WTC11 (cell line): ENCODE measurements at regions not wholly inside any gene's neighbourhood (a gene's known extent, or its start where the extent isn't known, plus 50 kb on each side); places are given as distances from the start of the nearest gene placed in this dataset.

Source experiments
- ATAC-seq: fragments of 200-7000 bp; cut with Tn5 transposase; 2 replicates; pipeline ENCODE4 v1.10.0; 2021; ENCODE audit warnings: mild to moderate bottlenecking, moderate library complexity
- CTCF ChIA-PET: fragments of 300-600 bp; sonication (Branson Sonifier 250); formaldehyde crosslinking; loops from one replicate; lab custom pipeline; 2021; ENCODE audit warnings: antibody characterized with exemption; lab: Charles Lee
- POLR2A ChIA-PET: fragments of 350-600 bp; sonication (Branson Sonifier 250); formaldehyde crosslinking; loops from one replicate; lab custom pipeline; 2021; ENCODE audit warnings: antibody characterized with exemption; lab: Charles Lee
- DNase-seq: peaks from one replicate; pipeline ENCODE4 v3.0.0; 2021; ENCODE audit warnings: low spot score
- H3K27ac Mint-ChIP-seq: 2 replicates; pipeline ENCODE4 v1.8.0; 2021; ENCODE audit warnings: mixed read lengths
- H3K27me3 Mint-ChIP-seq: 2 replicates; pipeline ENCODE4 v1.8.0; 2021; ENCODE audit warnings: low read depth, mild to moderate bottlenecking, moderate library complexity, mixed read lengths
- H3K36me3 Mint-ChIP-seq: 2 replicates; pipeline ENCODE4 v1.8.0; 2021; ENCODE audit warnings: mixed read lengths
- H3K4me1 Mint-ChIP-seq: 2 replicates; pipeline ENCODE4 v1.8.0; 2022; ENCODE audit warnings: mixed read lengths
- H3K4me3 Mint-ChIP-seq: 2 replicates; pipeline ENCODE4 v1.8.0; 2021; ENCODE audit warnings: mild to moderate bottlenecking, moderate library complexity, mixed read lengths
- H3K9me3 Mint-ChIP-seq: 2 replicates; pipeline ENCODE4 v1.8.0; 2021; ENCODE audit warnings: mixed read lengths
- AR ChIP-seq: fragments of 250-450 bp; sonication (Bioruptor Pico); IDR thresholded peaks from 2 replicates; pipeline ENCODE4 v1.9.0; 2021; ENCODE audit warnings: mild to moderate bottlenecking
- ATF6 ChIP-seq: sonication (generic); formaldehyde crosslinking; IDR thresholded peaks from 2 replicates; pipeline ENCODE4 v1.8.1; 2023; ENCODE audit warnings: mild to moderate bottlenecking, missing genetic modification reagents
- CDX4 ChIP-seq: fragments of 250-450 bp; sonication (Bioruptor Pico); IDR thresholded peaks from 2 replicates; pipeline ENCODE4 v1.9.0; 2021; ENCODE audit warnings: moderate library complexity, mild to moderate bottlenecking, inconsistent platforms, borderline replicate concordance
- CREM ChIP-seq: sonication (generic); formaldehyde crosslinking; IDR thresholded peaks from 2 replicates; pipeline ENCODE4 v1.8.1; 2022; ENCODE audit warnings: mild to moderate bottlenecking, missing genetic modification reagents, moderate library complexity
- CTCF ChIP-seq: fragments of 200-600 bp; IDR thresholded peaks from 2 replicates; pipeline ENCODE4 v1.8.0; 2022; ENCODE audit warnings: antibody characterized with exemption
- ESRRA ChIP-seq: sonication (generic); formaldehyde crosslinking; IDR thresholded peaks from 2 replicates; pipeline ENCODE4 v1.8.1; 2022; ENCODE audit warnings: mild to moderate bottlenecking, missing genetic modification reagents, borderline replicate concordance
- ETV6 ChIP-seq: sonication (generic); formaldehyde crosslinking; IDR thresholded peaks from 2 replicates; pipeline ENCODE4 v1.8.1; 2022; ENCODE audit warnings: mild to moderate bottlenecking, missing genetic modification reagents
- HMGXB4 ChIP-seq: sonication (generic); formaldehyde crosslinking; IDR thresholded peaks from 2 replicates; pipeline ENCODE4 v1.8.1; 2023; ENCODE audit warnings: mild to moderate bottlenecking, moderate library complexity, missing genetic modification reagents
- IRF2 ChIP-seq: sonication (generic); formaldehyde crosslinking; IDR thresholded peaks from 2 replicates; pipeline ENCODE4 v1.8.0; 2022; ENCODE audit warnings: low read depth, missing genetic modification reagents, borderline replicate concordance
- JAZF1 ChIP-seq: fragments of 250-450 bp; sonication (Bioruptor Pico); IDR thresholded peaks from 2 replicates; pipeline ENCODE4 v1.9.0; 2021; ENCODE audit warnings: moderate library complexity, mild to moderate bottlenecking, inconsistent platforms
- KAT7 ChIP-seq: sonication (generic); formaldehyde crosslinking; IDR thresholded peaks from 2 replicates; pipeline ENCODE4 v1.8.1; 2023; ENCODE audit warnings: missing genetic modification reagents, mild to moderate bottlenecking, borderline replicate concordance
- MAX ChIP-seq: sonication (generic); formaldehyde crosslinking; IDR thresholded peaks from 2 replicates; pipeline ENCODE4 v1.8.0; 2022; ENCODE audit warnings: mild to moderate bottlenecking, missing genetic modification reagents
- MYBL2 ChIP-seq: sonication (generic); formaldehyde crosslinking; IDR thresholded peaks from 2 replicates; pipeline ENCODE4 v1.8.1; 2023; ENCODE audit warnings: mild to moderate bottlenecking, moderate library complexity, missing genetic modification reagents
- NFYB ChIP-seq: sonication (generic); formaldehyde crosslinking; conservative IDR thresholded peaks from 2 replicates; pipeline ENCODE4 v1.8.0; 2022; ENCODE audit warnings: low read depth, missing genetic modification reagents
- NR2C2 ChIP-seq: sonication (generic); formaldehyde crosslinking; IDR thresholded peaks from 2 replicates; pipeline ENCODE4 v1.8.0; 2022; ENCODE audit warnings: mild to moderate bottlenecking, missing genetic modification reagents
- RORB ChIP-seq: fragments of 250-450 bp; sonication (Bioruptor Pico); IDR thresholded peaks from 2 replicates; pipeline ENCODE4 v1.9.0; 2021; ENCODE audit warnings: mild to moderate bottlenecking
- TEAD1 ChIP-seq: sonication (generic); formaldehyde crosslinking; IDR thresholded peaks from 2 replicates; pipeline ENCODE4 v1.8.0; 2022; ENCODE audit warnings: mild to moderate bottlenecking, missing genetic modification reagents
- TP53 ChIP-seq: sonication (generic); formaldehyde crosslinking; IDR thresholded peaks from 2 replicates; pipeline ENCODE4 v1.8.1; 2023; ENCODE audit warnings: mild to moderate bottlenecking, missing genetic modification reagents
- ZBTB21 ChIP-seq: sonication (generic); formaldehyde crosslinking; IDR thresholded peaks from 2 replicates; pipeline ENCODE4 v1.8.1; 2023; ENCODE audit warnings: mild to moderate bottlenecking, missing genetic modification reagents, borderline replicate concordance
- ZBTB43 ChIP-seq: sonication (generic); formaldehyde crosslinking; IDR thresholded peaks from 2 replicates; pipeline ENCODE4 v1.8.1; 2023; ENCODE audit warnings: mild to moderate bottlenecking, missing genetic modification reagents
- ZNF416 ChIP-seq: fragments of 250-450 bp; sonication (Bioruptor Pico); IDR thresholded peaks from 2 replicates; pipeline ENCODE4 v1.9.0; 2021; ENCODE audit warnings: mild to moderate bottlenecking, inconsistent platforms
- ZNF423 ChIP-seq: fragments of 250-450 bp; sonication (Bioruptor Pico); IDR thresholded peaks from 2 replicates; pipeline ENCODE4 v2.1.2; 2022; ENCODE audit warnings: mild to moderate bottlenecking, moderate library complexity

- ChIA-PET POLR2A (no interaction called here), CTCF (interaction anchor here (1.8 kb wide), 1 partner anchor 72 kb away, joined by 7 read pairs; no protein-coding TSS in a partner anchor)
- TF ChIP-seq IRF2 (no peak), CTCF (no peak), MYBL2 (CRISPR knock-in tag) (no peak), AR (CRISPR knock-in tag) (no peak), CREM (CRISPR knock-in tag) (no peak), ZBTB43 (CRISPR knock-in tag) (no peak), ZNF416 (CRISPR knock-in tag) (no peak), CDX4 (CRISPR knock-in tag) (no peak), RORB (CRISPR knock-in tag) (no peak), JAZF1 (no peak), ETV6 (CRISPR knock-in tag) (no peak), ESRRA (CRISPR knock-in tag) (no peak), KAT7 (CRISPR knock-in tag) (no peak), MAX (no peak), ATF6 (CRISPR knock-in tag) (no peak), NFYB (CRISPR knock-in tag) (no peak), ZNF423 (CRISPR knock-in tag) (no peak), TP53 (CRISPR knock-in tag) (no peak), ZBTB21 (no peak)
- TF ChIP-seq, all 79 proteins: peak for 0
- Mint-ChIP-seq H3K9me3 (peaks cover 10% of the 10 kb centered on the region), H3K27me3 (no peaks in the 10 kb centered on the region), H3K4me1 (no peaks in the 10 kb centered on the region), H3K27ac (no peak overlapping the region), H3K4me3 (no peak overlapping the region), H3K36me3 (peaks cover 6% of the 10 kb centered on the region; the same call in 1 of the 2 replicates)
- ATAC-seq, result no peak
- no peak for DNase-seq
Measured at GRCh38 chr7:67696878-67697277, 700.2 kb downstream of the TYW1 start.

- no peaks in the 10 kb centered on the region for H3K27me3 Mint-ChIP-seq
- TF ChIP-seq HMGXB4 (CRISPR knock-in tag) (no peak), NR2C2 (CRISPR knock-in tag) (no peak), TEAD1 (CRISPR knock-in tag) (no peak)
- ChIA-PET CTCF (no interaction called here), POLR2A (no interaction called here)
- no peak overlapping the region for H3K27ac Mint-ChIP-seq
- peaks cover 14% of the 10 kb centered on the region for H3K36me3 Mint-ChIP-seq
- DNase-seq, result no peak
- no peak for ATAC-seq
- no peak overlapping the region for H3K4me3 Mint-ChIP-seq
- peaks cover 20% of the 10 kb centered on the region for H3K9me3 Mint-ChIP-seq
- no peaks in the 10 kb centered on the region for H3K4me1 Mint-ChIP-seq
Measured at GRCh38 chr7:67698354-67698753, 701.7 kb downstream of the TYW1 start.
